ENCODE measurements at regions not wholly inside any gene's neighbourhood (a gene's known extent, or its start where the extent isn't known, plus 50 kb on each side); places are given as distances from the start of the nearest gene placed in this dataset.
A peak's percentile ranks its signal among the peaks of the same experiment; 100 is the strongest.

DNA sequence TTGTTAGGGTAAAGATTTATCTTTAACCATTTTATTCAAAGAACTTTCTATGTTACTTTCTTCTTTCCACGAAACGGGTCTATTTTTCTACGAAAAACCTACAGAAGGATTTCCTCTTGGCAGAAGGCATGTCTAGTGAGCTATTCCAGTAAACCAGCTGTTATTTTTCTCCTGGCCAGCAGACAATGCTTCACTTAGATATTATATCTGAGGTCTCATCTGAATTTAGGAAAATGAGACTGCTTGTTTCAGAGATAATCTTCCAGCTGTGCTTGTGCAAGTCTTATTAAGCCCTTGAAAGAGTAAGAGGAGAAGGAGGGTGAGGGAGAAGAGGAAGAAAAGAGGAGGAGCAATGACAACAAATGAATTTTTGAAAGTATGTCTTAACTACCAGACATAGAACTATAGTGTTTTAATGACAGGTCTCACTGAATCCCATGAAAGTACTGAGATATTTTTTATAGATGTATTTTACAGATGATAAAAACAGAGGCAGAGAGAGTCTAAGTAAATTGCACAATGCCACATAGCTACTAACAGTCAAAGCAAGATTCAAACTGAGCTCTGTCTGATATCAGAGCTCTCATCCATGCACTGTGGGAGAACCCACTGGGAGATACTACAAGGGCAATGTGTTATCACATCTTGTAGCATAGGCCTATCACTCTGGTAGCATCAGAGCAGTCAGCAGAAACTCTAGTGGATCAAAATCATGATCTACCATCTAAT is 54.6 kb upstream of the SAMSN1 start:
- H3K27ac Mint-ChIP-seq, result peak overlapping the region; percentile 65 to 82 (median 81)
- H3K9me3 Mint-ChIP-seq, result peaks cover 2% of the 10 kb centered on the region
- no peaks in the 10 kb centered on the region for H3K36me3 Mint-ChIP-seq (ENCODE audit: low read depth)
- H3K27me3 Mint-ChIP-seq (ENCODE audit: low read depth), result no peaks in the 10 kb centered on the region
- H3K4me3 Mint-ChIP-seq, result no peak overlapping the region
- H3K4me1 Mint-ChIP-seq, result peaks cover 35% of the 10 kb centered on the region
- TF ChIP-seq, protein P1, sequence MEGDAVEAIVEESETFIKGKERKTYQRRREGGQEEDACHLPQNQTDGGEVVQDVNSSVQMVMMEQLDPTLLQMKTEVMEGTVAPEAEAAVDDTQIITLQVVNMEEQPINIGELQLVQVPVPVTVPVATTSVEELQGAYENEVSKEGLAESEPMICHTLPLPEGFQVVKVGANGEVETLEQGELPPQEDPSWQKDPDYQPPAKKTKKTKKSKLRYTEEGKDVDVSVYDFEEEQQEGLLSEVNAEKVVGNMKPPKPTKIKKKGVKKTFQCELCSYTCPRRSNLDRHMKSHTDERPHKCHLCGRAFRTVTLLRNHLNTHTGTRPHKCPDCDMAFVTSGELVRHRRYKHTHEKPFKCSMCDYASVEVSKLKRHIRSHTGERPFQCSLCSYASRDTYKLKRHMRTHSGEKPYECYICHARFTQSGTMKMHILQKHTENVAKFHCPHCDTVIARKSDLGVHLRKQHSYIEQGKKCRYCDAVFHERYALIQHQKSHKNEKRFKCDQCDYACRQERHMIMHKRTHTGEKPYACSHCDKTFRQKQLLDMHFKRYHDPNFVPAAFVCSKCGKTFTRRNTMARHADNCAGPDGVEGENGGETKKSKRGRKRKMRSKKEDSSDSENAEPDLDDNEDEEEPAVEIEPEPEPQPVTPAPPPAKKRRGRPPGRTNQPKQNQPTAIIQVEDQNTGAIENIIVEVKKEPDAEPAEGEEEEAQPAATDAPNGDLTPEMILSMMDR (IDR thresholded peaks at IDR 0.05; ENCODE audit: unreplicated experiment in 3 of 3), result no peak

DNA sequence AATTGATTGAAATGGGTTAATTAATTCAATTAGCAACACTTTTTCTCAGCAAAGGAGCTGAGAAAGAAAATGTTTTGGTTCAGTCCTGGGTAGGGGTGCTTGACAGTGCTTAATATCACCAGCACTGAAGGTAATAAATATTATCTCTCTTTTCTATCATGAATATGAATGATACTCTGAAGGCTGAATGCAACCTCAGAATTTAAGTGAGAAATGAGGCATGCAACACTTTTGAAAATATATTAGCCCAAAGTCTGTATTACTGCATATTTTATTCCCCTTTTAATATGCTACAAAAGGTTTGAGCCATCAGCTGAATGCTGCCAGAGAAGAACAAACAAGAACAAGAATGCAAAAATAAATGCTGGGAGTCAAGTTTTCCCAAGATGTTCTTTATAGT is 52.0 kb upstream of the SAMSN1 start:
- H3K4me3 Mint-ChIP-seq, result no peak overlapping the region
- peak overlapping the region in 1 of 3 experiments; percentile 37 for H3K27ac Mint-ChIP-seq
- TF ChIP-seq, protein P1 (IDR thresholded peaks at IDR 0.05; ENCODE audit: unreplicated experiment in 3 of 3), result no peak
- peaks cover 37% of the 10 kb centered on the region for H3K4me1 Mint-ChIP-seq
- peaks cover 4% of the 10 kb centered on the region for H3K27me3 Mint-ChIP-seq (ENCODE audit: low read depth)
- no peaks in the 10 kb centered on the region for H3K36me3 Mint-ChIP-seq (ENCODE audit: low read depth)
- peaks cover 6% of the 10 kb centered on the region for H3K9me3 Mint-ChIP-seq
